AG10803 (cell line): ENCODE measurements at regions not wholly inside any gene's neighbourhood (a gene's known extent, or its start where the extent isn't known, plus 50 kb on each side); places are given as distances from the start of the nearest gene placed in this dataset.

Experiments used
- DNase-seq: peaks from one replicate; pipeline ENCODE4 v3.0.0; 2010; ENCODE audit warnings: low read depth
- H3K4me3 ChIP-seq: 2 replicates; pipeline ENCODE4 v1.5.1; 2011; ENCODE audit warnings: mild to moderate bottlenecking, low read length, control low read depth
- TF ChIP-seq, protein P1 (sequence below): conservative IDR thresholded peaks from 2 replicates; pipeline ENCODE4 v1.5.1; 2011; ENCODE audit warnings: mild to moderate bottlenecking, low read length, control low read depth, inconsistent platforms

DNA sequence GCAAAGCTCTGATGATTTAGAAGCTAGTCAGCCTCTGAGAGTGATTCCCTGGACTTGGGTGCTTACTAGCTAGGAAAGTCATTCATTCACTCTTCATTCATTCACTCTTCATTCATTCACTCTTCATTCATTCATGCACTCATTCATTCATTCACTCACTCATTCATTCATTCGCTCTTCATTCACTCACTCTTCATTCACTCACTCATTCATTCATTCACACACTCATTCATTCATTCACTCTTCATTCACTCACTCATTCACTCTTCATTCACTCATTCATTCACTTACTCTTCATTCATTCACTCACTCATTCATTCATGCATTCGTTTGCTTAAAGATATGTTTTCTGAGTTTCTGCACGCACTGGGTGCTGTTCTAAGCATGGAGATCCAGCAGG is 292.7 kb upstream of the TNRC6C start:
- no peak overlapping the region for H3K4me3 ChIP-seq
- TF ChIP-seq, protein P1, sequence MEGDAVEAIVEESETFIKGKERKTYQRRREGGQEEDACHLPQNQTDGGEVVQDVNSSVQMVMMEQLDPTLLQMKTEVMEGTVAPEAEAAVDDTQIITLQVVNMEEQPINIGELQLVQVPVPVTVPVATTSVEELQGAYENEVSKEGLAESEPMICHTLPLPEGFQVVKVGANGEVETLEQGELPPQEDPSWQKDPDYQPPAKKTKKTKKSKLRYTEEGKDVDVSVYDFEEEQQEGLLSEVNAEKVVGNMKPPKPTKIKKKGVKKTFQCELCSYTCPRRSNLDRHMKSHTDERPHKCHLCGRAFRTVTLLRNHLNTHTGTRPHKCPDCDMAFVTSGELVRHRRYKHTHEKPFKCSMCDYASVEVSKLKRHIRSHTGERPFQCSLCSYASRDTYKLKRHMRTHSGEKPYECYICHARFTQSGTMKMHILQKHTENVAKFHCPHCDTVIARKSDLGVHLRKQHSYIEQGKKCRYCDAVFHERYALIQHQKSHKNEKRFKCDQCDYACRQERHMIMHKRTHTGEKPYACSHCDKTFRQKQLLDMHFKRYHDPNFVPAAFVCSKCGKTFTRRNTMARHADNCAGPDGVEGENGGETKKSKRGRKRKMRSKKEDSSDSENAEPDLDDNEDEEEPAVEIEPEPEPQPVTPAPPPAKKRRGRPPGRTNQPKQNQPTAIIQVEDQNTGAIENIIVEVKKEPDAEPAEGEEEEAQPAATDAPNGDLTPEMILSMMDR = no peak
- DNase-seq = no peak

DNA sequence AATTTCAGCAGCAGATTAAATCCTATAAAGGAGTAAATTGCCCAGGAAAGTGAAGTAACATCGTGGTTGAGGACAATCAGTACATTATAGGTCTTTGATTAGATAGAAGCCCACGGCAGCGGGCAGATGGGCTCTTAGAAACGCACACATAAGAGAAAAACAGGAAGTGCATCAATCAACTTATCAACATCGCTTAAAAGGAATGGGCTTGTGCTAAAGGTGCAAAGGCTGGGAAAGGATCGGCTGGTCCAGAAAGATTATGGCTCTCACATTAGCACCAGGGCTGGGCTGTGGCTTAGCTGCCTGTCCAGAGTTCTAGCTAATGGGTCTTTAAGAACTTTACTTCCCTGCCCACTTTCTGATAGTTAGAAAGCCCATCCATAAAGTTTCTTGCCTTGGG is 292.0 kb upstream of the TNRC6C start:
- no peak overlapping the region for H3K4me3 ChIP-seq
- DNase-seq = no peak
- TF ChIP-seq, protein P1 = no peak

DNA sequence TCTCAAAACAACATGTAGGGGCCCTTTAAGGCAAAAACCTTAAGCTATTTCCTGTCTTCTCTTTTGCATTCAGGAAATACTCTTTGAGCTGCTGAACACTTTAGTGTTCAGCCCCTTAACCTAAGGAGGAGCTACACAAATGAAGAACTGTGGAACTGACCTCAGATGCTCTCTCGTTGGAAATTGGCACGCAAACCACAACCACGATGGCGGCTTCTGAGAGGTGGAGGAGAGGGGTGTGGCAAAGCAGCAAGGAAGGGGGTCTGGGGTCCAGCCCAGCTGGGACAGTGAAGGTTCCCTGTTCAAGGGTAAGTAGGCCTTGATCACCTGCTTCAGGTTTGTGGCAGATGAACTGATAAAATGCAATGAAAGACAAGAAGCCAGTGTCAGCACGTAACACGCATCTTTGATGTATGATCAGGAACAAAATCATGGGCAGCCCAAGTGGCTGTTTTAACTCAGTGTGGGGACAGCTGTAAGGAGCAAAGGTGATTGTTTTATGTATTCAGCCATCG is 291.6 kb upstream of the TNRC6C start:
- H3K4me3 ChIP-seq = no peak overlapping the region
- TF ChIP-seq, protein P1 = no peak
- DNase-seq = no peak

DNA sequence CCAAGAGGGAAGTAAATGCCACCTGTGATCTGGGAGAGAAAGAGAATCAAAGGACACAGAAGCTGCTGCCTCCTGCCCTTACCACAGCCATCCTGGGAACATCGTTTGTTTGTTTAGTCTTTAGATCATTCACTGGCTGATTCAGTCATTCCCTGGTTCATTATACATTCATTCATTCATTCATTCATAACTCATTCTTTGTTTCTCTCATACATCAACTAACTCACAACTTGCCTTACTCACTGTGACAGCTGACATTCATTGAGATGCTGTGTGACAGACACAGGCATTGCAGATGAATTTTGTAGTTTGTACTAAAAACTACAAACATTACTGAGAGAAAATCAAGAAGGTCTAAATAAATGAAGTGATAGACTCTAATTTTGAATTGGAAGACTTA is 291.0 kb upstream of the TNRC6C start:
- H3K4me3 ChIP-seq = no peak overlapping the region
- TF ChIP-seq, protein P1 = no peak
- no peak for DNase-seq

DNA sequence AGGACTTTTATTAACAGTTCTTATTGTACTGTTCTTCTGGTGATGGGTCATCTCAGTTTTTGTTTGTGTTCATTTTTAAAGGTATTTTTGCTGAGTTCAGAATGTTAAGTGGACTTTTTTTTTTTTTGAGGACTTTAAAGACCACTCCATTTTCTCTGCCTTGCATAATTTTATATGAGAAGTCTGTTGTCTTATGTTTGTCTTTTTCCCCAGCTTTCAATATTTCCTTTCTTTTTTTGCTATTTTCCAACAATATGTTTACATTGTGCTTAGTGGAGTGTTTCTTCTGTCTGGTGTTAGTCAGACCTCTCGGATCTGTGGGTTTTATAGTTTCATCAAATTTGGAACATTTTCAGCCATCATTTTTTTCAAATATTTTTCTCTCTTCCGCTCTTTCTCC is 290.0 kb upstream of the TNRC6C start:
- no peak for DNase-seq
- no peak overlapping the region for H3K4me3 ChIP-seq
- TF ChIP-seq, protein P1 = no peak

DNA sequence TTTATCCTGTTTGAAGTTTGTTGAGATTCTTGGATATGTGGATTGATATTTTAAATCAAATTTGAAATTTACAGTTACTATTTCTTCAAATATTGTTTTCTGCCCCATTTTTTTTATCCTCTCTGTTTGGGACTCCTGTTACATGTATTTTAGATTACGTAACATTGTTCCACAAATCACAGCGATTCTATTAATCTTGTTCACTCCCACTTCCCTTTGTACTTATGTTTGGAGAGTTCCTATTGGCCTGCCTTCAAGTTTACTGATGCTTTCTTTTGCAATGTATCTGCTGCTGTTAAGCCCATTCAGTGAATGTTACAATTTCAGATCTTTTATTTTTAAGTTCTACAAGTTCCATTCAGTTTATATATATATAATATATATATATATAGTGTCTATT is 288.3 kb upstream of the TNRC6C start:
- no peak overlapping the region for H3K4me3 ChIP-seq
- TF ChIP-seq, protein P1 = no peak
- no peak for DNase-seq

DNA sequence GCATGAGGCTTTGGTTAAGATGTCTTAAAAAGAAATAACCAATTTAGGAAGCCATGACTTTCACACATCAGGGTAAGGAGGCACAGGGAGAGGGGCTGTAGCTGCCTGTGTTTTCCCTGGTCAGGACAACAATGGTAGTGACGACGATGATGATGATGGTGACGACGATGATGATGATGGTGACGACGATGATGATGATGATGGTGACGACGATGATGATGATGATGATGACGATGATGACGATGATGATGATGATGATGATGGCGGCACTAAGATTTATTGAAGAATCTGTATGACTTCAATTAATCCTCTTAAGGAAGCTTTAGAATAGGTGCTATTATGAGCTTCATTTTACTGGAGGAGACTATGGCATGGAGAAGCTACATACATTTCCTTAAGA is 284.1 kb upstream of the TNRC6C start:
- no peak overlapping the region for H3K4me3 ChIP-seq
- TF ChIP-seq, protein P1 = no peak
- no peak for DNase-seq
